Left ventricle myocardium inferior (tissue), 1 donor: ENCODE measurements at regions not wholly inside any gene's neighbourhood (a gene's known extent, or its start where the extent isn't known, plus 50 kb on each side); places are given as distances from the start of the nearest gene placed in this dataset.

Experiments
- DNase-seq: peaks from one replicate; pipeline ENCODE4 v3.0.0-alpha.2; 2020
- H3K27ac ChIP-seq: fragments of 200-600 bp; replicated peaks from 2 replicates; pipeline ENCODE4 v1.8.0; 2021
- H3K27me3 ChIP-seq: fragments of 200-600 bp; 2 replicates; pipeline ENCODE4 v1.8.0; 2021; ENCODE audit warnings: low read depth
- H3K36me3 ChIP-seq: fragments of 200-600 bp; 2 replicates; pipeline ENCODE4 v1.8.0; 2021
- H3K4me1 ChIP-seq: fragments of 200-600 bp; 2 replicates; pipeline ENCODE4 v1.8.0; 2021
- H3K4me3 ChIP-seq: fragments of 200-600 bp; 2 replicates; pipeline ENCODE4 v1.8.0; 2021; ENCODE audit warnings: mild to moderate bottlenecking, moderate library complexity
- H3K9me3 ChIP-seq: fragments of 200-600 bp; replicated peaks from 2 replicates; pipeline ENCODE4 v1.8.0; 2021
- CTCF ChIP-seq: fragments of 200-600 bp; IDR thresholded peaks from 2 replicates; pipeline ENCODE4 v1.8.0; 2021; ENCODE audit warnings: antibody characterized with exemption, mild to moderate bottlenecking, borderline replicate concordance
- intact Hi-C: fragments of 100-400 bp; cut with micrococcal nuclease; formaldehyde crosslinking; loops from one replicate; pipeline ENCODE4 v1.11.0; 2022
- donor health status: DM: no; HTN: yes; CAD: no; lungs with severe emphysema.

GRCh38 chr15:77860071-77860691 lies 217.3 kb downstream of the TBC1D2B start:
- intact Hi-C loops, result no loop called here
- TF ChIP-seq CTCF, result no peak
- Histone ChIP-seq H3K27me3 (peaks cover 37% of the 10 kb centered on the region), H3K36me3 (no peaks in the 10 kb centered on the region), H3K27ac (no peak overlapping the region), H3K4me3 (no peak overlapping the region), H3K4me1 (no peaks in the 10 kb centered on the region), H3K9me3 (no peaks in the 10 kb centered on the region)
- DNase-seq, result no peak

- no peak for DNase-seq
- no peak overlapping the region for H3K4me3 ChIP-seq
- H3K9me3 ChIP-seq, result no peaks in the 10 kb centered on the region
- H3K4me1 ChIP-seq, result no peaks in the 10 kb centered on the region
- no peak for TF ChIP-seq CTCF
- H3K36me3 ChIP-seq, result no peaks in the 10 kb centered on the region
- no peak overlapping the region for H3K27ac ChIP-seq
- peaks cover 37% of the 10 kb centered on the region for H3K27me3 ChIP-seq
- intact Hi-C loops, result no loop called here
These were observed 217.9 kb downstream of the TBC1D2B start for GRCh38 chr15:77859491-77860060.

GRCh38 chr15:77858792-77859490 lies 218.6 kb downstream of the TBC1D2B start:
- intact Hi-C loops, result no loop called here
- Histone ChIP-seq H3K4me1 (no peaks in the 10 kb centered on the region), H3K9me3 (no peaks in the 10 kb centered on the region), H3K36me3 (no peaks in the 10 kb centered on the region), H3K27ac (no peak overlapping the region), H3K27me3 (peaks cover 39% of the 10 kb centered on the region), H3K4me3 (no peak overlapping the region)
- no peak for TF ChIP-seq CTCF
- no peak for DNase-seq

- DNase-seq, result no peak
- Histone ChIP-seq H3K4me1 (no peaks in the 10 kb centered on the region), H3K27me3 (peaks cover 39% of the 10 kb centered on the region), H3K9me3 (no peaks in the 10 kb centered on the region), H3K27ac (no peak overlapping the region), H3K36me3 (no peaks in the 10 kb centered on the region), H3K4me3 (no peak overlapping the region)
- TF ChIP-seq CTCF, result no peak
- intact Hi-C loops, result no loop called here
These were observed 220.1 kb downstream of the TBC1D2B start for GRCh38 chr15:77857419-77857818.

- no peak overlapping the region for H3K4me3 ChIP-seq
- no peaks in the 10 kb centered on the region for H3K9me3 ChIP-seq
- H3K4me1 ChIP-seq, result no peaks in the 10 kb centered on the region
- peaks cover 39% of the 10 kb centered on the region for H3K27me3 ChIP-seq
- intact Hi-C loops, result no loop called here
- H3K27ac ChIP-seq, result no peak overlapping the region
- no peaks in the 10 kb centered on the region for H3K36me3 ChIP-seq
- TF ChIP-seq CTCF, result no peak
- DNase-seq, result no peak
These were observed 220.7 kb downstream of the TBC1D2B start for GRCh38 chr15:77856705-77857346.
